HG03575 (cell line): ENCODE measurements at regions not wholly inside any gene's neighbourhood (a gene's known extent, or its start where the extent isn't known, plus 50 kb on each side); places are given as distances from the start of the nearest gene placed in this dataset.

Experiments
- ATAC-seq: cut with Tn5 transposase; IDR thresholded peaks from one replicate; pipeline ENCODE4 v1.9.1; 2021; ENCODE audit not compliant: unreplicated experiment, insufficient number of reproducible peaks, low FRiP score; ENCODE audit errors: extremely low read depth

DNA sequence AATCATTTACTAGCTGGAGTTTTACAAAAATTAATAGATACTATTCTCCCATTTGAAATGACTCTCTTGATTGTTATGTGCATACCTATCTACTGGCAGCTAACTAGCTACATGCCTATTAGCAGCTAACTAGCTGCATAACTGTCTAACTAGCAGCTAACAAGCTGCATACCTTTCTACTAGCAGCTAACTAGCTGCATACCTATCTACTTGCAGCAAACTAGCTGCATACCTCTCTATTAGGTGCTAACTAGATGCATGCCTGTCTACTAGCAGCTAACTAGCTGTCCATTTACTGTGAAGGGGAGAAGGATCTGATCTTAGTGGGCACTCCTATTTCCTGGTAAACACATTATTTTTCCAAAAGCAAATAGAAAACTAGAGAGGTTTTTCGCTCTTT is 439.4 kb upstream of the PFKP start:
- ATAC-seq = no peak

GRCh38 chr10:2625094-2625493 is 442.3 kb upstream of the PFKP start:
- ATAC-seq = no peak

DNA sequence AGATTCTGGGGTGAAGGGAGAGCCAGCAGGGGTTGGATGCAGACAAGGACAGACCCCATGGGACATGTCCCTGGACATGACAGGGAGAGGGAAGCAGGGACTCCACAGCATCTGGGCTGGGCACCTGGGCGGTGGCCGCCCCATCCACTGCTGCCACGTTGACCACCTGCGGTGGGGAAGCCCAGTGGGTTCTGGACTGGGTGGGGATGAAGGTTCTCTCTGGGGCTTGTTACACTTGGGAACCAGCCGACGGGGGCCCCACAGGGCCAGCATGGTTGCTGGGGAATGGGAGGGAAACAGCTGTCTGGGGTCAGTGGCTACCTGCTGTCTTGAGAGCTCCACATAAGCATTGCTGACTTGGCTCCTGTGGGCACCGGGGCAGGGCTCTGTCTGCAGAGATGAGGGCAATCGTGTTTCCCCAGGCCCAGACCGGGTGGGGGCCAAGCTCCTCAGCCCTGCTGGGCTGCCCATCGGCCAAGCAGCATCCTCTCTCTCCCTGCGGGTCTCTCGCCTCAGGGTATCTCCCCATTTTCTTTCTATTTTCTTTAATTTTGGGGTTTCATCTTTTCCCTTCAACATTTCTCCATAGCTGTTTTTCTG is 443.6 kb upstream of the PFKP start:
- no peak for ATAC-seq

DNA sequence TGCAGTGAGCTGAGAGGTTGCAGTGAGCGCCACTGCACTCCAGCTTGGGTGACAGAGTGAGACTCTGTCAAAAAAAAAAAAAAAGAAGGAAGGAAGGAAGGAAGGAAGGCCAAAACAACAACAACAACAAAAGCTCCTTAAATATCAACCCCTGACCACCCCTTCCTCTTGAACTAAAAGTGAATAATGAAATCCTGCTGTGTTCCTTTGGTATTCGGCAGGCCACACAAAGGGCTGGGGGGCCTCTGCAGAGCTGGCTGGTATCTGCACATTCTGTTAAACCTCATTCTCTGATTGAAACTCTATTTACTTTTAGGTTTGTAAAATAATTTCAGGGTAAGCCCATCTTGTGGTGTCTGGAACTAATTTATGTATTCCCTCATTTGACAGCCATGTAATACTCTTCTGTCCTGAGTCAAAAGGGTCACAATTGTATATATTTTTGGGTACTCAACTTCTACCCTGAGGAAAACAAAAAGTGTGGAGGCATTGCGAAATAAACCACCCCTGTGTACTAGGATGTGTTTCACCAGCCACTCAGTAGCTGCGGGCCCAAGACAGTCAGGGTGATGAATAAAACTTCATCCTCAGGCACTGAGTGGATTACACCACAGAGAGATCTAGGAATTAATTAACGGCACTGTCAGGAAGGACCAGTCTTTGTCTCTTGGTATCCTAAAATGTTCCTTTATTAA is 446.4 kb upstream of the PFKP start:
- ATAC-seq = no peak

GRCh38 chr10:2619916-2620315 is 447.4 kb upstream of the PFKP start:
- ATAC-seq = no peak

DNA sequence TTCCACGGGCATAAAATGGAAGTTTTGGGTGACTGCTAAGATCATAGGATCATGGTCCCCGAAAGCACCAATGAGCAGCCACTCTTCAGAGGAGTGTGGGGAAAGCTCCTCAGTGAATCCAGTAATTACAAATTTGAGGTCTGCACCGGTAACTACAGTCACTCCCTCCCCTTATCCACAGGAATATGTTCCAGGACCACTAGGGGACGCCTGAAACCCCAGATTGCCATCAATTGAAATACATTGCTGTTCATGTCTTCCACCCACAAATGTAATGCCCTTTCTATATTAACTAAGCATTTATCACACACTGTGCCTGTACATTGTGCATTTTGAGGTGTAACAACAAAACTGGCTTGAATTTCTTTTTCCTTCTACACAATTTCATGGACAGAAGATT is 447.9 kb upstream of the PFKP start:
- ATAC-seq = no peak

DNA sequence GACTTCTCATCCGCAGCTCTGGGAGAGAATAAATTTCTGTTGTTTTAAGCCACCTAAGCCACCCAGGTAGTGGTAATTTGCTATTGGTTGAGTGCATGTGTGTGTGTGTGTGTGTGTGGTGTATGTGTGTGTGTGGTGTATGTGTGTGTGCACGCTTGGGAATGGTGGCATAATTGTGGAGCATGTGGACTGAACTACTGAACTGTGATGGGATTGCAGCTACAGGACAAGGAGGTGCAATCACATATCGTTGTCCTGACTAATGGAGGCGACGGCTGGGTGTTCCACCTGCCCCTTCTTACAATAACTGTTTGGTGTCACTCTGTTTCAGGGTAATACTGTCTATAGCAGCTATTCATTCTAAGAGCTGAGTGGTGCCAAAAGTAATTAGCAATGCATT is 448.7 kb upstream of the PFKP start:
- ATAC-seq = no peak

DNA sequence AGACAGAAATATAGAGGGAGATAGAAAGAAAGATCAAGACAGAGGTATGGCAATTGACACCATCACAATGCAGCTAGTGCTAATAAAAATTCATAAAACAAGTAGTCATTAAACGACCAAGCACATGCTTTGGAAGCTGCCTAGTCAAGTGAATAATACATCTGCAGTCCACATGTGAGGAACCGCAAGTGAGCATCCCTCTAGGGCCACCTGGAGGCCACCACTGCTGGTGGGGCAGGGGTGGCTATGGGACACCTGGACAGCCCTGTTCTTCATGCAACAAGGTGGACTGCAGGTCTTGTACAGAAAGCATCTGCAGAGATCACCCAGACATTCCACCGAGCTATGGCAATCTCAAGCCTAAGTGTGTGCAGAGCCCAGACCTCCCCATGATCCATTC is 451.1 kb upstream of the PFKP start:
- ATAC-seq = no peak

DNA sequence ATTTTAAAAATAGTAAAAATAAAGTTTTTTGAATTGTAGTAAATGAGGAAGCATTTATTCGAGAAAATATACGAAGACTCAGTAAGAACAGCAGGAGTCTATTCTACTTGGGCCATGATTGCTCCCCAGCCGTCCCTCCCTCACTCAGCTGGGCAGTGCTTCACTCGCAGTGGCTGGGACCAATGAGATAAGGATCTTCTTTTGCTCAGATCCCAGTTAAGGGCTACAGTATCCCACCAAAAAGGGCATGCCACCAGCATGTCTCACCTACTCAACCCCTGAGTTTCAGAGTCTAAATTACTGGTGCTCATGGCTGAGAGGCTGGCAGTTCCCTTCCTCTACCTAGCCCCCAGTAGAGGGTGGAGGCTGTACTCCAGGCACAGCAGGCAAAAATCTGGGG is 455.7 kb upstream of the PFKP start:
- ATAC-seq = no peak

DNA sequence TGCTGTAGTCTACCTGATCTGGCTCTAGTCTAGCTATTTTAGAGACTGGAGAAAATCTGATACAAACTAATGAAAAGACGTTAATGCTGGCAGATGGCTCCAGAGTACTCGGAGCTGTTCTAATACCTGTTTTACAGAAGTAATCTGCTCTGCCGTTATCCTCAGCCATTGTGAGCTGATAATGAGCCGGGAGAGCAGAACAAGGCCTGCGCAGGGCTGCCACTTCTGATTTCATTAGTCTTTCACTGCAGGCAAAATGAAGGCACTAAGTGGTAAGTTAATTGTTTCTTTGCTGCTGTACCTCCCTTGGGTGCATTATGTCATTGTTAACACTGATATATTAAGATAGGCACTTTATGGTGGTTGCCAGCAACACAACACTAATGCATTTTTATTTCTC is 456.4 kb upstream of the PFKP start:
- ATAC-seq = no peak

GRCh38 chr10:2604891-2605290 is 462.5 kb upstream of the PFKP start:
- no peak for ATAC-seq

GRCh38 chr10:2599571-2599970 is 467.8 kb upstream of the PFKP start:
- ATAC-seq = no peak

- ATAC-seq = no peak
These were observed 474.8 kb upstream of the PFKP start for GRCh38 chr10:2592360-2593160.

- no peak for ATAC-seq
These were observed 478.2 kb upstream of the PFKP start for GRCh38 chr10:2589196-2589595.

DNA sequence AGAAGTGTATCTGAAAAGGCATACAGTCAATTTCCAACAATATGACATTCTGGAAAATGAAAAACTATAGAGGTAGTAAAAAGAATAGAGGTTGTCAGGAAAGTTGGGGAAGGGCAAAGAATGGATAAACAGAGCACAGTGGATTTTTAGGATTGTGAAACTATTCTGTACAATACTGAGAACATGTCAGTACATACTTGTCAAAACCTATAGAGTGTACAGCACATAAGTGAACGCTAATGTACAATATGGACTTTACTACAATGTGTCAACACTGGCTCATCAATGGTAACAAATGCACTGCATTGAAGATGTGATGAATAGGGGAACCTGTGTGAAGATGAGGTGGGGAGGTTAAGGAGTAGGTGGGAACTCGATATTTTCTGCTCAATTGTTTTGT is 483.0 kb upstream of the PFKP start:
- no peak for ATAC-seq

GRCh38 chr10:2576892-2577291 is 490.5 kb upstream of the PFKP start:
- no peak for ATAC-seq

DNA sequence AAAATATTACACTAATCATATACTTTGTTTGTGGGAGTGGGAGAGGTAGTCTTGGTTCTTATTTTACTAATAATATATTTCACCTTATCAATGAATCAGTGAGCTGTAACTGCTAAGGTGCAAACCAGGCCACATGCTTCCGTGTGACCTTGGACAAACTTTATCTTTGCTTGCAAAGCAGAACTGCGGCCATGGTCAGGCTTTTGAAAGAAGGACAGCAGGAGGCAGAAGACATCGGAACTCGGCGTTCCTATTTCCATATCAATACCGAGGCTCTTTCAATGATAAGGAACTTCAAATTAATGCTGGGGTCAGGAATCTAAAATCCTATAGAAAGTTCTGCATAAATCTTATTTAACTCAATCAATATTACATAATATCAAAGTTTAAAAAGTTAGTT is 491.9 kb upstream of the PFKP start:
- no peak for ATAC-seq

DNA sequence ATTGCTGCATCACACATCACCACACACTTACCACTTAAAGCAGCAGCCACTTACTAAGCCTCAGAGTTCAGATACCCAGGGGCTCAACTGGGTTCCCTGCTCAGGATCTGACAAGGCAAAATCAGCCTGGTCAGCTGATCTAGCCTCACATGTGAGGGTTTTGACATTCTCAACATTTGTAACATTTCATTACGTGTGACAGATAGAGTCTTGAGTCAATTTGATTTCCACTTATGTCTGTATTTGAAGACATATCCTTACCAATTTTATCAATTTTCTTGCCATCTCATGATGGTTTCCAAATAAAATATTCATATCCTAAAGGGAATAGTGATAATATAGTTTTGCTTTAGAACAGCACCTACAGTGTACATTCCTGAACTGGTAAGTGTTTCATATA is 494.7 kb upstream of the PFKP start:
- ATAC-seq = no peak

DNA sequence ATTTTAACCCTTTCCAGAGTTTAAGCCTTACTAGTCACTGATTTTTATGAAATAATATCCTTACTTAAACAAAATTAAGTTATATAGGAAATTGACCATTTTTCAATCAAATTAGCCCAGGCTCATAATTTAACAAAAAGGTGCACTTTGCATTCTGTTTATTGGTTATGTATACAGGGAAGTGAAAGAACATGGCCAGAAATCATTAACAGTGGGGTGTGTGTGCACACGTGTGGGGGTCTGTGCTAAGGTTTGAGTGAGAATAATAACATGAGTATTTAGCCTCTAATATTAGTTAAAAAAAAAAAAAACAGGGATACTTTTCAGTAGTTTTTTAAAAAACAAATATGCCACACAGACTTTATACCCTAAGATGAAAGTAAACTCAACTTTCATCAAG is 510.5 kb upstream of the PFKP start:
- ATAC-seq = no peak

DNA sequence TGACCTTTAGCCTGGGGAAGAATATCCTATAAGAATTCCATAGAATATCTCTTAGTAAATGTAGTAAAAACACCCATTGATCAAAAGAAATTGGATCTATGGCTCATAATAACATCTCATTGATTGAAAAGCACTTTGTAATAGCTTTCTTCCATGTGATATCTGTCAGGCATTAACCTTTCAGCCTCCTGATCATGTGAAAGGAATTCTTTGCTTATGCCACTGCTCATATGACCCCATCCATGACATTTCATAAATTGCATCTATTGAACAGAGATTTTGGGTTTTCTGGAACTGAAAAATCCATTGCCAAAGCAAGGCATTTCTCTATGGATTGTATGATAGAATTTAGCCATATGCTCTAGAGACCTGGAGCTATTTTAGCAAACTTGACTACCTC is 519.3 kb upstream of the PFKP start:
- no peak for ATAC-seq
